ENCODE measurements at regions not wholly inside any gene's neighbourhood (a gene's known extent, or its start where the extent isn't known, plus 50 kb on each side); places are given as distances from the start of the nearest gene placed in this dataset.

DNA sequence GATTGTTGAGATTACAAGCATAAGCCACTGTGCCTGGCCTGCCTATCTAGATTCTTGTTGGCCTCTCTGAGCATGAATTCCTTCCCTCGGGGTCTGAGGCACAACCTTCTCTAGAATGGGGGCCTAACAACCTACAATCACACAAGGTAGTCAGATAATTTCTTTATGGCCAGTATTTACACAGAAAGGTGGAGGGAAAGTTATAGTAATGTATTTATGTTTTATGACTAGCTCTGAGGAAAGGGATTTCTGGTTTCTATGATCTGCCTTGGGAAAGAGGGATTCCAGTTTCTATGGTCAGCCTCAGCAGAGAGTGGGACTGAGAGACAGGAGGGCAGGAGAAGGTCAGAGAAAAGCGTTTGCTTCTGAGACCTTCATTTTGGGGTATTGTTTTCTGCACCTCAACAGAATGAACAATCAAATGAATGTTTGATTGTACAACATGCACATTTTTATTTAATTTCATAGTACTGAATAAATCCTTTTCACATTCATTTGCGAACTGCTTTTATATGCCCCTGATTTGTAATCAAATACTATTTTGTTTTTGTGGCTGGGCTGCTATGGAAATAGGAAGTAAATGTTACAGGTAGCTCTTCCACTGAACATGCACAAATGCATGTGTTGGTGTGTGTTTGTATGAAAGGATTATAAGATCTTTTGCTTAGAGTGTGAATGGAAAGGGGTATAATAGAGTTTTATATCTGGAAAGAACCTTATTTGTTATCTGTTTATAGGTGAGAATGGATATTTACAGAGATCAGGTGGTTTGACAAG, 499.7 kb upstream of the RGS6 start:
- ATAC-seq (ENCODE audit: low read depth) = no peak
- Histone ChIP-seq H3K9me3 (ENCODE audit: control insufficient read depth, insufficient read depth, low read length) (no peaks in the 10 kb centered on the region), H2BK120ac (ENCODE audit: low read depth, low read length) (no peak overlapping the region), H4K8ac (ENCODE audit: low read depth in 2 of 2, low read length in 2 of 2) (no peak overlapping the region), H2BK15ac (ENCODE audit: low read depth, low read length) (no peak overlapping the region), H2AK5ac (ENCODE audit: low read depth, low read length) (no peak overlapping the region), H3K36me3 (ENCODE audit: control insufficient read depth, insufficient read depth, low read length) (no peaks in the 10 kb centered on the region), H2AK9ac (replicated peaks; ENCODE audit: low read depth, low read length, poor library complexity) (no peak overlapping the region), H4K20me1 (ENCODE audit: insufficient read depth, low read length) (0 out of 2 replicates have a peak, but pooled peaks cover 5% of the 10 kb centered on the region), H3K18ac (ENCODE audit: low read depth, low read length) (no peak overlapping the region), H3K27ac (ENCODE audit: insufficient read depth, low read length) (no peak overlapping the region), H4K5ac (ENCODE audit: low read depth, low read length) (no peak overlapping the region), H3K4ac (ENCODE audit: low read depth, low read length) (no peak overlapping the region), H3K56ac (ENCODE audit: extremely low read depth, insufficient read depth, low read length) (no peak overlapping the region), H3K9me1 (ENCODE audit: insufficient read depth, low read length) (peaks cover 4% of the 10 kb centered on the region), H3K4me1 (ENCODE audit: control insufficient read depth, insufficient read depth, low read length) (0 out of 2 replicates have a peak, but pooled peaks cover 2% of the 10 kb centered on the region), H4K91ac (ENCODE audit: insufficient read depth, low read depth, low read length) (no peak overlapping the region), H3K14ac (replicated peaks; ENCODE audit: low read depth, low read length) (no peak overlapping the region), H2BK5ac (ENCODE audit: low read depth, low read length, poor library complexity, severe bottlenecking) (no peak overlapping the region), H3K79me1 (ENCODE audit: low read depth in 1 of 2, low read length in 2 of 2) (peaks cover 29 to 48% of the 10 kb centered on the region in 2 experiments), H2BK20ac (ENCODE audit: low read depth, low read length) (no peak overlapping the region), H3K4me3 (ENCODE audit: insufficient read depth, low read depth, low read length) (no peak overlapping the region), H3K27me3 (ENCODE audit: control insufficient read depth, insufficient read depth, low read length) (no peaks in the 10 kb centered on the region), H2AFZ (replicated peaks; ENCODE audit: low read length, poor library complexity) (no peak overlapping the region), H3K4me2 (ENCODE audit: low read depth, low read length) (no peak overlapping the region), H3K23ac (ENCODE audit: low read depth, low read length) (no peak overlapping the region), H3K9ac (ENCODE audit: low read depth, low read length) (no peak overlapping the region)
- dilution Hi-C loops (cut with HindIII; ENCODE audit: low sequenced_read_pairs, unreplicated experiment) = no loop called here
- intact Hi-C loops (cut with micrococcal nuclease) = no loop called here
- no TSS peak for BruUV-seq (replicated peaks)
- POLR2A ChIA-PET (ENCODE audit: unreplicated experiment) = no interaction called here
- DNase-seq = no peak
- WGBS, 2 experiments (ENCODE audit: extremely low coverage in 2 of 2, insufficient read length in 1 of 2) = no CpG with 5 or more reads among the region's 3 CpGs
- in situ Hi-C loops (cut with MboI; ENCODE audit: low sequenced_read_pairs) = no loop called here
- CTCF ChIA-PET = interaction anchor here (1.0 kb wide), 1 partner anchor 16 kb away, joined by 3 read pairs; no protein-coding TSS in a partner anchor
- TF ChIP-seq RFX5 (IDR thresholded peaks at IDR 0.05; ENCODE audit: low read depth, low read length) = no peak
- TF ChIP-seq CHD1 (IDR thresholded peaks at IDR 0.05; ENCODE audit: low read depth, low read length) = no peak
- TF ChIP-seq MAZ (IDR thresholded peaks at IDR 0.05; ENCODE audit: borderline replicate concordance, low read depth, low read length) = no peak
- TF ChIP-seq NFE2L2 (IDR thresholded peaks at IDR 0.05; ENCODE audit: low read depth, low read length) = no peak
- TF ChIP-seq, protein P1, sequence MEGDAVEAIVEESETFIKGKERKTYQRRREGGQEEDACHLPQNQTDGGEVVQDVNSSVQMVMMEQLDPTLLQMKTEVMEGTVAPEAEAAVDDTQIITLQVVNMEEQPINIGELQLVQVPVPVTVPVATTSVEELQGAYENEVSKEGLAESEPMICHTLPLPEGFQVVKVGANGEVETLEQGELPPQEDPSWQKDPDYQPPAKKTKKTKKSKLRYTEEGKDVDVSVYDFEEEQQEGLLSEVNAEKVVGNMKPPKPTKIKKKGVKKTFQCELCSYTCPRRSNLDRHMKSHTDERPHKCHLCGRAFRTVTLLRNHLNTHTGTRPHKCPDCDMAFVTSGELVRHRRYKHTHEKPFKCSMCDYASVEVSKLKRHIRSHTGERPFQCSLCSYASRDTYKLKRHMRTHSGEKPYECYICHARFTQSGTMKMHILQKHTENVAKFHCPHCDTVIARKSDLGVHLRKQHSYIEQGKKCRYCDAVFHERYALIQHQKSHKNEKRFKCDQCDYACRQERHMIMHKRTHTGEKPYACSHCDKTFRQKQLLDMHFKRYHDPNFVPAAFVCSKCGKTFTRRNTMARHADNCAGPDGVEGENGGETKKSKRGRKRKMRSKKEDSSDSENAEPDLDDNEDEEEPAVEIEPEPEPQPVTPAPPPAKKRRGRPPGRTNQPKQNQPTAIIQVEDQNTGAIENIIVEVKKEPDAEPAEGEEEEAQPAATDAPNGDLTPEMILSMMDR (conservative IDR thresholded peaks at IDR 0.05; ENCODE audit: low read depth, low read length) = no peak
- no peak for TF ChIP-seq MAFK (IDR thresholded peaks at IDR 0.05; ENCODE audit: low read depth, low read length)
- TF ChIP-seq CEBPB (IDR thresholded peaks at IDR 0.05; ENCODE audit: low read depth, low read length) = no peak
- TF ChIP-seq, protein P2, sequence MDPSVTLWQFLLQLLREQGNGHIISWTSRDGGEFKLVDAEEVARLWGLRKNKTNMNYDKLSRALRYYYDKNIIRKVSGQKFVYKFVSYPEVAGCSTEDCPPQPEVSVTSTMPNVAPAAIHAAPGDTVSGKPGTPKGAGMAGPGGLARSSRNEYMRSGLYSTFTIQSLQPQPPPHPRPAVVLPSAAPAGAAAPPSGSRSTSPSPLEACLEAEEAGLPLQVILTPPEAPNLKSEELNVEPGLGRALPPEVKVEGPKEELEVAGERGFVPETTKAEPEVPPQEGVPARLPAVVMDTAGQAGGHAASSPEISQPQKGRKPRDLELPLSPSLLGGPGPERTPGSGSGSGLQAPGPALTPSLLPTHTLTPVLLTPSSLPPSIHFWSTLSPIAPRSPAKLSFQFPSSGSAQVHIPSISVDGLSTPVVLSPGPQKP (IDR thresholded peaks at IDR 0.05; ENCODE audit: borderline replicate concordance, low read depth, low read length) = no peak
- TF ChIP-seq POLR2A (IDR thresholded peaks at IDR 0.05; ENCODE audit: low read depth, low read length) = no peak
- no peak for TF ChIP-seq SMC3 (IDR thresholded peaks at IDR 0.05; ENCODE audit: low read depth, low read length)
- TF ChIP-seq BHLHE40 (IDR thresholded peaks at IDR 0.05; ENCODE audit: low read depth, low read length) = no peak
- TF ChIP-seq MXI1 (IDR thresholded peaks at IDR 0.05; ENCODE audit: borderline replicate concordance, low read depth, low read length) = no peak
